Kidney epithelial cell (primary cell): ENCODE measurements at regions not wholly inside any gene's neighbourhood (a gene's known extent, or its start where the extent isn't known, plus 50 kb on each side); places are given as distances from the start of the nearest gene placed in this dataset.
"Not testable (repeated sequence)": the region's sequence is repeated elsewhere in the genome, so short reads cannot be mapped to it uniquely, and the experiment has no call there.

Source experiments
- DNase-seq: peaks from one replicate; pipeline ENCODE4 v3.0.0-alpha.2; 2010; ENCODE audit warnings: low read depth
- H3K27me3 ChIP-seq: 2 replicates; pipeline ENCODE4 v1.6.0; 2011; ENCODE audit warnings: low read length; ENCODE audit not compliant: control insufficient read depth, insufficient read depth
- H3K36me3 ChIP-seq: 2 replicates; pipeline ENCODE4 v1.5.1; 2011; ENCODE audit warnings: low read length; ENCODE audit not compliant: control insufficient read depth, insufficient read depth
- H3K4me3 ChIP-seq: 2 replicates; pipeline ENCODE4 v1.5.1; 2011; ENCODE audit warnings: low read depth, mild to moderate bottlenecking, control low read depth, low read length
- TF ChIP-seq, protein P1 (sequence below): IDR thresholded peaks from 2 replicates; pipeline ENCODE4 v1.5.1; 2011; ENCODE audit warnings: mild to moderate bottlenecking, moderate library complexity, low read length, control low read depth, inconsistent platforms; ENCODE audit not compliant: insufficient read depth, poor library complexity, severe bottlenecking

DNA sequence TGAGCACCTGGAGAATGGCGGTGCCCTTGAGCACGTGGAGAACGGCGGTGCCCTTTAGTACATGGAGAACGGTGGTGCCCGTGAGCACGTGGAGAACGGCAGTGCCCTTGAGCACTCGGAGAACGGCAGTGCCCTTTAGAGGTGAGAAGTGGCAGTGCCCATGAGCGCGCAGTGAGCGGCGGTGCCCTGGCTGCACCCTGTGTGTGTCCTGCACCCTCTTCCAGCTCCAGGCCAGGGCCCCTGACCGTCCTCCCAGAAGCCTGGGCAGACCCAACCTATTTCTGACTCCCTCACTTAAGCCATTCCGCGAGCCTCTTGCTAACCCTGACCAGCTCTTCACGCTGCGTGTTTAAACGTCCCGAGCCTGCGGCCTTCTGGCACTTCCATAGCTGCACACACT lies 151.3 kb downstream of the DLL1 start:
- Histone ChIP-seq H3K27me3 (peaks cover 13% of the 10 kb centered on the region), H3K4me3 (no peak overlapping the region), H3K36me3 (no peaks in the 10 kb centered on the region)
- TF ChIP-seq, protein P1, sequence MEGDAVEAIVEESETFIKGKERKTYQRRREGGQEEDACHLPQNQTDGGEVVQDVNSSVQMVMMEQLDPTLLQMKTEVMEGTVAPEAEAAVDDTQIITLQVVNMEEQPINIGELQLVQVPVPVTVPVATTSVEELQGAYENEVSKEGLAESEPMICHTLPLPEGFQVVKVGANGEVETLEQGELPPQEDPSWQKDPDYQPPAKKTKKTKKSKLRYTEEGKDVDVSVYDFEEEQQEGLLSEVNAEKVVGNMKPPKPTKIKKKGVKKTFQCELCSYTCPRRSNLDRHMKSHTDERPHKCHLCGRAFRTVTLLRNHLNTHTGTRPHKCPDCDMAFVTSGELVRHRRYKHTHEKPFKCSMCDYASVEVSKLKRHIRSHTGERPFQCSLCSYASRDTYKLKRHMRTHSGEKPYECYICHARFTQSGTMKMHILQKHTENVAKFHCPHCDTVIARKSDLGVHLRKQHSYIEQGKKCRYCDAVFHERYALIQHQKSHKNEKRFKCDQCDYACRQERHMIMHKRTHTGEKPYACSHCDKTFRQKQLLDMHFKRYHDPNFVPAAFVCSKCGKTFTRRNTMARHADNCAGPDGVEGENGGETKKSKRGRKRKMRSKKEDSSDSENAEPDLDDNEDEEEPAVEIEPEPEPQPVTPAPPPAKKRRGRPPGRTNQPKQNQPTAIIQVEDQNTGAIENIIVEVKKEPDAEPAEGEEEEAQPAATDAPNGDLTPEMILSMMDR, result no peak
- no peak for DNase-seq

DNA sequence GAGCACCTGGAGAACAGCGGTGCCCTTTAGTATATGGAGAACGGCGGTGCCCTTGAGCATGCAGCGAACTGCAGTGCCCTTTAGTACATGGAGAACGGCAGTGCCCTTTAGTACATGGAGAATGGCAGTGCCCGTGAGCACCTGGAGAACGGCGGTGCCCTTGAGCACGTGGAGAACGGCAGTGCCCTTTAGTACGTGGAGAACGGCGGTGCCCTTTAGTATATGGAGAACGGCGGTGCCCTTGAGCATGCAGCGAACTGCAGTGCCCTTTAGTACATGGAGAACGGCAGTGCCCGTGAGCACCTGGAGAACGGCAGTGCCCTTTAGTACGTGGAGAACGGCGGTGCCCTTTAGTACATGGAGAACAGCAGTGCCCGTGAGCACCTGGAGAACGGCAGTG lies 151.8 kb downstream of the DLL1 start:
- peaks cover 13% of the 10 kb centered on the region for H3K27me3 ChIP-seq
- not testable (repeated sequence) for H3K4me3 ChIP-seq, DNase-seq, H3K36me3 ChIP-seq

DNA sequence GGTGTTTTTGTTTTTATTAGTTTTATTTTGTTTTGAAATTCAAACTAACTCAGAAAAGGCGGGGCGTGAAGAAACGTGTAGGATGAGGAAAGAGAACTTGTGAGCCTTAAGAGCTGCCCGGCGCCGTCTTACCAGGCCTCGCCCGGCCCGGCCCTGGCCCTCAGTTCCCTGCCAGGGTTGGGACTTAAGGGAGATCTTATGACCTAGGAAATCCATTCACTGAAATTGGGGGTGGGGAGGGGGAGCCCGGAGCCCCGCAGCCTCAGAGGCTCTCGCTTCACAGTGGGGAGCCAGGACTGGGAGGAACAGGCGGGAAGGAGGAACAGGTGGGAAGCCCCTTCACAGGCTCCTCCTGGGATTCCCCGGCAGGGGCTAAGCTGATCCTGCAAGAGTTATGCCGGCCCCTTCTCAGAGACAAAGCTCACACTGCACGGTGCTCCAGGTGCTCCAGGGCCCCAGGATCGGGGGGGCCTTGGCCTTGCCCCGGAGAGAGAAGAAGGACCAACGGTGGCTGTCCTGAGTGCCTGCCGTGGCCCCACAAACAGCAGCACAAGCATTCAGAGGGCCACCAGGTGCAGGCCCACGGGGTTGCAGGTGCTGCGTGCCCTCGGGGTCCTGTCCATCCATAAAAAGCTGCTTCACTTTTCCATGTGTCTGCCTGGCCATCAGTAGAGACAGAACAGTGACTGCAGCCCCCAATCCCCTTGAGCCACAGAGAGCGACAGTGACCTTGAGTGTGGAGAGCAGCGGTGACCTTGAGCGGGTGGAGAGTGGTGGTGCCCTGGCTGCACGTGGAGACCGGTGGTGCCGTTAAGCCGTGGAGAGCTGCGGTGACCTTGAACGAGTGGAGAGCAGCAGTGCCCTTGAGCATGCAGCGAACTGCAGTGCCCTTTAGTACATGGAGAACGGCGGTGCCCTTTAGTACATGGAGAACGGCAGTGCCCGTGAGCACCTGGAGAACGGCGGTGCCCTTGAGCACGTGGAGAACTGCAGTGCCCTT lies 152.7 kb downstream of the DLL1 start:
- no peak overlapping the region for H3K4me3 ChIP-seq
- peaks cover 13% of the 10 kb centered on the region for H3K27me3 ChIP-seq
- DNase-seq, result no peak
- TF ChIP-seq, protein P1, result no peak
- H3K36me3 ChIP-seq, result no peaks in the 10 kb centered on the region

DNA sequence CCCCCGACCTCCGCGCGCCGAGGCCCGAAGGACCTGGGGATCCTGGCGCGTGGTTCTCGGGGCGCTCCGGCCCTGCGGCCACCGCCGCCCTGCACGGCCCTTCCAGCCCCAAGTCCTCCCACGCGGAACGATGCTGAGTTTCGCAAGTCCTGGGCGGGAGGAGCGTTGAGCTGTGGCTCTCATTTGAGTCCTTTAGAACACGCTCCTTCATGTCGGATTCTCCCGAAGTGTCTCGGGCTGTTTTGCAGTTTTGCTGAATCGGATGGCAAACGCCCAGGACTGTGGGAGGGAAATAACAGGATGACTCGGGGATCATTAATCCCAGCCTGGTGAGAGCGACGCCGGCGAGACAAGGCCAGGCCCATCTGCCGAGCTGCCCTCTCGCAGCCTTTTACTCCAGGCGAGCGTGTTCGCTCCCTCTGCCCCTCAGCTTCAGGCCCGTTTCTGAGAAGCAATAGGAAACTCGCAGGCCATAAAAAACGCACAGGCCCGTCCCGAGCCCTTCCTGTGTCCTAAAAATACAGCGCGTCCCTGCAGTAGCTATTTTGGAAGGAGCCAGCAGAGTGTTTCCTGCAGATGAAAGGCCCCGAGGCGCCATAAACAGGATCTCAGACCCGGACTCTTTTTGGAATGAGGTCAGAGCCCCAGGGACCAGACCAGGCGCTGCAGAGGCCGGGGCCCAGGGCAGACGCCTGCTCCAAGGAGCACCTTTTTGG lies 153.5 kb downstream of the DLL1 start:
- Histone ChIP-seq H3K27me3 (peaks cover 13% of the 10 kb centered on the region), H3K36me3 (no peaks in the 10 kb centered on the region), H3K4me3 (no peak overlapping the region)
- TF ChIP-seq, protein P1, result no peak
- DNase-seq, result no peak

DNA sequence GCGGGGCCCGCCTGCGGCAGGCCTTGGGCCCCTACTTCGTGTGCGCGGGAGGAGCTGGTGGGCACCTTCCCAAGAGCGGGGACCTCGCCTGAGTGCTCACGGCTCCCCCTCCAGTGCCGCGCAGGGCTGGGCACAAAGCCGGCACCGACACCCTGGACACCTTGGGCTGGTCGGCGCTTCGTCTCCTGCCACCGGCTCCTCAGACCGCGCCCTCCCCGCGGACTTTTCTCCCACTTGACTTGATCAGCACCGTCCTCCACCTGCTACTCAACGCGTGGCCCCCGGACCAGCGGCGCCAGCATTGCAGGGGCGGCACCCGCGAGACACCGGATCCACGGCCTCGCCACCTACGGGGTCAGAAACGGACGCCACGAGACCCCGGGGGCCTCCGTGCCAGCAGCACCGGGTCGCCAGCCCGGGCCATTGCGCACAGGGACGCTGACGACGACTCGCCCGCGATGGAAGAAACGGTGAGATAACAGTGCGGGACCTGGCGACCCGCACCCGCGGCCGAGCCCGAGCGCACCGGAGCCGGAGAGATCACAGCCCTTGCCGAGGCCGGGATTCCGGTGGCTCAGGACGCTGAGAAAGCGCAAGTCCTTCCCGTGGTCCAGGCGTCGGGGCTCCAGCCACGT lies 154.2 kb downstream of the DLL1 start:
- TF ChIP-seq, protein P1, result no peak
- no peak overlapping the region for H3K4me3 ChIP-seq
- no peak for DNase-seq
- peaks cover 13% of the 10 kb centered on the region for H3K27me3 ChIP-seq
- no peaks in the 10 kb centered on the region for H3K36me3 ChIP-seq
